Breast epithelium (tissue), 4 donors: ENCODE measurements at regions not wholly inside any gene's neighbourhood (a gene's known extent, or its start where the extent isn't known, plus 50 kb on each side); places are given as distances from the start of the nearest gene placed in this dataset.

Experiments
- DNase-seq, 2 donors: peaks; one replicate each; pipeline ENCODE4 v3.0.0-alpha.2; 2019; ENCODE audit warnings: low spot score in 2 of 2
- H3K27ac ChIP-seq, 2 donors: fragments of 200-600 bp; sonication (generic) in 1 of 2; one replicate each; pipeline ENCODE4 v1.5.1; 2016 to 2019; ENCODE audit warnings: mild to moderate bottlenecking in 1 of 2
- H3K27me3 ChIP-seq, 2 donors: fragments of 200-600 bp; sonication (generic) in 1 of 2; one replicate each; pipeline versions ENCODE4 v1.5.1 to v1.6.0; 2017 to 2019; ENCODE audit warnings: control low read depth in 1 of 2, mild to moderate bottlenecking in 1 of 2
- H3K36me3 ChIP-seq: fragments of 200-600 bp; one replicate; pipeline ENCODE4 v1.5.1; 2019
- H3K4me1 ChIP-seq, 2 donors: fragments of 200-600 bp; sonication (generic); one replicate each; pipeline ENCODE4 v1.5.1; 2016 to 2019; ENCODE audit warnings: control low read depth in 1 of 2
- H3K4me3 ChIP-seq, 3 donors: fragments of 200-600 bp; sonication (generic); 1 replicate in 2 of 3; 2 replicates in 1 of 3; pipeline ENCODE4 v1.5.1; 2016 to 2019; ENCODE audit warnings: mild to moderate bottlenecking in 3 of 3, moderate library complexity in 2 of 3
- H3K9me3 ChIP-seq, 2 donors: fragments of 200-600 bp; sonication (generic) in 1 of 2; one replicate each; pipeline ENCODE4 v1.5.1; 2016 to 2019; ENCODE audit warnings: control low read depth in 1 of 2
- POLR2A ChIP-seq: fragments of 450-650 bp; IDR thresholded peaks from one replicate; pipeline ENCODE4 v1.6.1; 2016; ENCODE audit warnings: antibody characterized with exemption, mild to moderate bottlenecking, moderate library complexity
- POLR2AphosphoS5 ChIP-seq, 3 donors: sonication (generic); formaldehyde crosslinking; IDR thresholded peaks; one replicate each; pipeline ENCODE4 v1.6.1; 2017; ENCODE audit warnings: antibody characterized with exemption in 3 of 3
- intact Hi-C: fragments of 100-400 bp; cut with DNase I; formaldehyde crosslinking; loops from one replicate; pipeline ENCODE4 v1.15.1; 2023; ENCODE audit warnings: low total_unique reads
- TF ChIP-seq, protein P1 (sequence below), 3 donors: fragments of 450-650 bp; IDR thresholded peaks; one replicate each; pipeline ENCODE4 v1.5.1; 2016 to 2017; ENCODE audit warnings: antibody characterized with exemption in 3 of 3, mild to moderate bottlenecking in 3 of 3, moderate library complexity in 3 of 3

DNA sequence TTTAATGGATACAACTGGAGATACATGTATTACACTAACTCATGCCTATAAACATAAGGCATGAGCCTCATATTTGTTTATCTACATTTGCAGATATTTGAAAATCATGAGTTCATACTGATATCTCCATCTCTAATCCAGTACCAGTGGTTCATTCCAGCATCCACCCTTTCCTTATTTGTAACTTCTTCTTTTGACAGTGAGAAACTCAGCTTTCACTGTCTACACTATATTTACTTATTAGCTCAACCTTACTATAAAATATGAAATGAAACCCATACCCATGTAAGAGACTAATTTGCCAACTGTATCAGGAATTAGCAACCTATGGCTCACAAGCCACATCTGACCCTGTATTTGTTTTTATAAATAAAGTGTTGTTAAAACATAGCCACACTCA lies 161.9 kb upstream of the GPRIN3 start:
- Histone ChIP-seq H3K27ac (no peak overlapping the region), H3K4me1 (no peaks in the 10 kb centered on the region), H3K4me3 (no peak overlapping the region), H3K27me3 (no peaks in the 10 kb centered on the region), H3K9me3 (no peaks in the 10 kb centered on the region), H3K36me3 (no peaks in the 10 kb centered on the region)
- no peak for DNase-seq
- intact Hi-C loops, result no loop called here
- no peak for TF ChIP-seq POLR2A
- TF ChIP-seq, protein P1, sequence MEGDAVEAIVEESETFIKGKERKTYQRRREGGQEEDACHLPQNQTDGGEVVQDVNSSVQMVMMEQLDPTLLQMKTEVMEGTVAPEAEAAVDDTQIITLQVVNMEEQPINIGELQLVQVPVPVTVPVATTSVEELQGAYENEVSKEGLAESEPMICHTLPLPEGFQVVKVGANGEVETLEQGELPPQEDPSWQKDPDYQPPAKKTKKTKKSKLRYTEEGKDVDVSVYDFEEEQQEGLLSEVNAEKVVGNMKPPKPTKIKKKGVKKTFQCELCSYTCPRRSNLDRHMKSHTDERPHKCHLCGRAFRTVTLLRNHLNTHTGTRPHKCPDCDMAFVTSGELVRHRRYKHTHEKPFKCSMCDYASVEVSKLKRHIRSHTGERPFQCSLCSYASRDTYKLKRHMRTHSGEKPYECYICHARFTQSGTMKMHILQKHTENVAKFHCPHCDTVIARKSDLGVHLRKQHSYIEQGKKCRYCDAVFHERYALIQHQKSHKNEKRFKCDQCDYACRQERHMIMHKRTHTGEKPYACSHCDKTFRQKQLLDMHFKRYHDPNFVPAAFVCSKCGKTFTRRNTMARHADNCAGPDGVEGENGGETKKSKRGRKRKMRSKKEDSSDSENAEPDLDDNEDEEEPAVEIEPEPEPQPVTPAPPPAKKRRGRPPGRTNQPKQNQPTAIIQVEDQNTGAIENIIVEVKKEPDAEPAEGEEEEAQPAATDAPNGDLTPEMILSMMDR (IDR thresholded peaks at IDR 0.05), result no peak
- no peak for TF ChIP-seq POLR2AphosphoS5 (IDR thresholded peaks at IDR 0.05)

DNA sequence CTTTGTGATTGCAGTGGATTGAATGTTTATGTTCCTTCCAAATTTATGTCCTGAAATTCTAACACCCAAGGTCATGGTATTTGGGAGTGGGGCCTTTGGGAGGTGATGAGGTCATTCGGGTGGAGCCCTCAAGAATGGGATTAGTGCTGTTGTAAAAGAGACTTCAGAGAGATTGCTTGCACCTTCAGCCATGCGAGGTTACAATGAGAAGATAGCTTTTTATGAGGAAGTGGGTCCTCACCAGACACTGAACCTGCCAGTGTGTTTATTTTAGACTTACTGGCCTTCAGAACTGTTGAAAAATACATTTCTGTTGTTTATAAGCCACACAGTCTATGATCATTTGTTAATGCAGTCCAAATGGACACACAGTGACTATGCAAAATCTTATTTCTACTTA lies 161.0 kb upstream of the GPRIN3 start:
- no peaks in the 10 kb centered on the region for H3K36me3 ChIP-seq
- DNase-seq, result no peak
- intact Hi-C loops, result no loop called here
- H3K4me3 ChIP-seq, result no peak overlapping the region
- H3K9me3 ChIP-seq, result no peaks in the 10 kb centered on the region
- TF ChIP-seq POLR2AphosphoS5 (IDR thresholded peaks at IDR 0.05) (no peak), POLR2A (no peak)
- TF ChIP-seq, protein P1 (IDR thresholded peaks at IDR 0.05), result no peak
- H3K4me1 ChIP-seq, result no peaks in the 10 kb centered on the region
- H3K27ac ChIP-seq, result no peak overlapping the region
- H3K27me3 ChIP-seq, result no peaks in the 10 kb centered on the region

DNA sequence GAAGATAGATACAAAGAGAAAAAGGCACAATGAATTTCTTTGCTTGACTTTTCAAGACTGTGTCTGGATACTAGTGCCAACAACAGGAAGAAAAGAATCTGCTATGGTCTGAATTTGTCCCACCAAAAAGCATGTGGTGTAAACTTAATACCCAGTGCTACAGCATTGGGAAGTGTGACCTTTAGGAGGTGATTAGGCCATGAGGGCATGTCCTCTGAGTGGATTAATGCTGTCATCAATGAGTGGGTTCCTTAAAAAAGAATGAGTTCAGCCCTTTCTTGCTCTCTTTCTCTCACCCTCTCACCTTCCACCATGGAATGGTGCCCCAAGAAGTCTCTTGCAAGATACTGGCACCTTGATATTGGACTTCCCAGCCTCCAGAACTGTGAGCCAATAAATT lies 155.7 kb upstream of the GPRIN3 start:
- intact Hi-C loops, result no loop called here
- no peaks in the 10 kb centered on the region for H3K9me3 ChIP-seq

DNA sequence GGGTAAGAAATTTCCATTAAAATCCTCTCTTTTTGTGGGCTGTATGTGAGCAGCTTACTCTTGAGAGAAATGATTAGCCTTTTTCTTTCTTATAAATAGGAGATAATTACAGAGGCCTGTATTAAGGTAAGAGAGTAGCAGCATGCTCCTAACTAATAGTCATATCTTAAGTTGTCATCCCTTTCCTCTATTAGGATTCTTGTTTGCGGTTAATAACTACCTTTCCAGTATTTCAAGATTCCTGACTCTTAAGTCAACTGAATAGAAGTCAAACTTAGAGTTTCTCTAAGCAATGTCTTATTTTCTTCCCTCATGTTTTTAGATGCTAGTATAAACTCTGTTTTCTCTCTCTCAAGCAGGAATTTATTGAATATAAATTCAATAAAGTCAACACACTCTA lies 139.9 kb upstream of the GPRIN3 start:
- no peaks in the 10 kb centered on the region for H3K4me1 ChIP-seq
- H3K36me3 ChIP-seq, result no peaks in the 10 kb centered on the region
- no peak overlapping the region for H3K27ac ChIP-seq
- intact Hi-C loops, result loop anchor here (5.0 kb wide), 1 partner anchor 475 kb away; no protein-coding TSS in a partner anchor
- H3K27me3 ChIP-seq, result no peaks in the 10 kb centered on the region
- TF ChIP-seq POLR2AphosphoS5 (IDR thresholded peaks at IDR 0.05) (no peak), POLR2A (no peak)
- TF ChIP-seq, protein P1 (IDR thresholded peaks at IDR 0.05), result no peak
- peaks cover 14 to 20% of the 10 kb centered on the region in 2 donors for H3K9me3 ChIP-seq
- no peak for DNase-seq
- no peak overlapping the region for H3K4me3 ChIP-seq

More for the DNA sequence above, 155.7 kb upstream of the GPRIN3 start:
- H3K4me1 ChIP-seq, result no peaks in the 10 kb centered on the region
- H3K27ac ChIP-seq, result no peak overlapping the region
- TF ChIP-seq POLR2A, result no peak
- TF ChIP-seq POLR2AphosphoS5 (IDR thresholded peaks at IDR 0.05), result no peak
- TF ChIP-seq, protein P1 (IDR thresholded peaks at IDR 0.05), result no peak
- no peak for DNase-seq
- no peaks in the 10 kb centered on the region for H3K27me3 ChIP-seq
- H3K4me3 ChIP-seq, result no peak overlapping the region
- no peaks in the 10 kb centered on the region for H3K36me3 ChIP-seq

DNA sequence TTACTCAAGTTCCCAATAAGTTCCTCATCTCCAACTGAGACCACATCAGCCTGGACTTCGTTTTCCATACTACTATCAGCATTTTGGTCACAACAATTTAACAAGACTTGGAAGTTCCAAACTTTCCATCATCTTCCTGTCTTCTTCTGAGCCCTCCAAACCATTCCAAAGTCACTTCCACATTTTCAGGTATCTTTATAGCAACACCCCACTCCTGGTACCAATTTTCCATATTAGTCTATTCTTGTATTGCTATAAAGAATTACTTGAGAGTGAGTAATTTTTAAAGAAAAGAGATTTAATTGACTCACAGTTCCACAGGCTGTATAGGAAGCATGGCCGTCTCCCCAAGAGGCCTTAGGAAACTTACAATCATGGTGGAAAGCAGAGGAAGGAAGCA lies 138.6 kb upstream of the GPRIN3 start:
- H3K9me3 ChIP-seq, result peaks cover 14 to 20% of the 10 kb centered on the region in 2 donors
- H3K4me3 ChIP-seq, result no peak overlapping the region
- no peaks in the 10 kb centered on the region for H3K36me3 ChIP-seq
- H3K27ac ChIP-seq, result no peak overlapping the region
- intact Hi-C loops, result loop anchor here (5.0 kb wide), 1 partner anchor 474 kb away; no protein-coding TSS in a partner anchor
- no peaks in the 10 kb centered on the region for H3K27me3 ChIP-seq
- H3K4me1 ChIP-seq, result no peaks in the 10 kb centered on the region
- DNase-seq, result no peak
- TF ChIP-seq POLR2AphosphoS5 (IDR thresholded peaks at IDR 0.05) (no peak), POLR2A (no peak)
- TF ChIP-seq, protein P1 (IDR thresholded peaks at IDR 0.05), result no peak
